Caco-2 (cell line): ENCODE measurements at regions not wholly inside any gene's neighbourhood (a gene's known extent, or its start where the extent isn't known, plus 50 kb on each side); places are given as distances from the start of the nearest gene placed in this dataset.

Experiments used
- BruUV-seq: library from RNA; stranded (reverse); fragments of 400-500 nt; replicated peaks from 2 replicates; lab custom pipeline; 2021; lab: Mats Ljungman, UMichigan
- CTCF ChIA-PET: fragments of 300-600 bp; sonication (Branson Sonifier 250); formaldehyde crosslinking; loops from one replicate; lab custom pipeline; 2022; ENCODE audit warnings: antibody characterized with exemption; lab: Charles Lee
- POLR2A ChIA-PET: fragments of 300-600 bp; sonication (Branson Sonifier 250); formaldehyde crosslinking; loops from one replicate; lab custom pipeline; 2022; ENCODE audit warnings: antibody characterized with exemption; lab: Charles Lee
- DNase-seq, 2 experiments: peaks; one replicate each; pipeline versions ENCODE4 v3.0.0 to v3.0.0-alpha.2; 2020 to 2022
- H3K27me3 ChIP-seq: replicated peaks from 2 replicates; pipeline ENCODE4 v1.6.0; 2011; ENCODE audit warnings: low read length; ENCODE audit not compliant: control insufficient read depth, insufficient read depth
- H3K36me3 ChIP-seq: 2 replicates; pipeline ENCODE4 v1.5.1; 2011; ENCODE audit warnings: low read length; ENCODE audit not compliant: control insufficient read depth, insufficient read depth
- H3K4me1 ChIP-seq: fragments of 250-450 bp; sonication (Bioruptor Pico); 2 replicates; pipeline ENCODE4 v1.5.1; 2020; ENCODE audit warnings: mild to moderate bottlenecking
- H3K4me3 ChIP-seq: 2 replicates; pipeline ENCODE4 v1.5.1; 2011; ENCODE audit warnings: low read depth, mild to moderate bottlenecking, control low read depth, low read length
- H3K9me3 ChIP-seq: fragments of 250-450 bp; sonication (Bioruptor Pico); 2 replicates; pipeline ENCODE4 v1.5.1; 2020; ENCODE audit warnings: mild to moderate bottlenecking, moderate library complexity
- H3K27ac Mint-ChIP-seq: one replicate; pipeline ENCODE4 v1.8.0; 2022; ENCODE audit warnings: mixed read lengths; ENCODE audit not compliant: unreplicated experiment
- H3K27me3 Mint-ChIP-seq: one replicate; pipeline ENCODE4 v1.8.0; 2022; ENCODE audit warnings: mixed read lengths; ENCODE audit not compliant: insufficient read depth, unreplicated experiment
- H3K36me3 Mint-ChIP-seq: one replicate; pipeline ENCODE4 v1.8.0; 2022; ENCODE audit warnings: mild to moderate bottlenecking, mixed read lengths; ENCODE audit not compliant: insufficient read depth, unreplicated experiment
- H3K4me1 Mint-ChIP-seq: one replicate; pipeline ENCODE4 v1.8.0; 2022; ENCODE audit warnings: low read depth, mixed read lengths; ENCODE audit not compliant: unreplicated experiment
- H3K4me3 Mint-ChIP-seq: one replicate; pipeline ENCODE4 v1.8.0; 2022; ENCODE audit warnings: mild to moderate bottlenecking, moderate library complexity, mixed read lengths; ENCODE audit not compliant: unreplicated experiment
- H3K9me3 Mint-ChIP-seq: one replicate; pipeline ENCODE4 v1.8.0; 2022; ENCODE audit warnings: mixed read lengths; ENCODE audit not compliant: unreplicated experiment
- CTCF ChIP-seq, 2 experiments: fragments of 200-600 bp in 1 of 2; IDR thresholded peaks; 1 replicate in 1 of 2; 2 replicates in 1 of 2; pipeline versions ENCODE4 v1.5.1 to v1.8.0; 2011 to 2022; ENCODE audit warnings: antibody characterized with exemption in 1 of 2, control low read depth in 1 of 2, inconsistent platforms in 1 of 2, low read depth in 1 of 2, low read length in 1 of 2, mild to moderate bottlenecking in 1 of 2, moderate library complexity in 1 of 2; ENCODE audit not compliant: insufficient read depth in 1 of 2, severe bottlenecking in 1 of 2, unreplicated experiment in 1 of 2
- intact Hi-C: fragments of 100-400 bp; cut with micrococcal nuclease; formaldehyde crosslinking; loops from one replicate; pipeline ENCODE4 v1.10.0; 2022; ENCODE audit not compliant: unreplicated experiment

- 0 out of 2 replicates have a peak, but pooled peaks cover 14% of the 10 kb centered on the region for H3K9me3 ChIP-seq
- BruUV-seq = no TSS peak
- H3K4me3 Mint-ChIP-seq = peak overlapping the region; percentile 4
- TF ChIP-seq CTCF (IDR thresholded peaks at IDR 0.05; ENCODE audit: insufficient read depth in 1 of 2, low read depth in 1 of 2, low read length in 1 of 2, severe bottlenecking in 1 of 2, unreplicated experiment in 1 of 2) = no peak
- no peaks in the 10 kb centered on the region for H3K36me3 ChIP-seq
- ChIA-PET CTCF (interaction anchor here (1.1 to 3.9 kb wide), 3 partner anchors 27 to 144 kb away, joined by 4 to 18 read pairs (median 4); no protein-coding TSS in a partner anchor), POLR2A (no interaction called here)
- DNase-seq = no peak
- no peaks in the 10 kb centered on the region for H3K4me1 Mint-ChIP-seq
- peaks cover 6% of the 10 kb centered on the region for H3K27me3 Mint-ChIP-seq
- H3K9me3 Mint-ChIP-seq = peaks cover 3% of the 10 kb centered on the region
- no peak overlapping the region for H3K4me3 ChIP-seq
- no peak overlapping the region for H3K27ac Mint-ChIP-seq
- no peaks in the 10 kb centered on the region for H3K27me3 ChIP-seq
- H3K4me1 ChIP-seq = 0 out of 2 replicates have a peak, but pooled peaks cover 3% of the 10 kb centered on the region
- intact Hi-C loops = loop anchor here (10.0 kb wide), 1 partner anchor 224 kb away; no protein-coding TSS in a partner anchor
- H3K36me3 Mint-ChIP-seq = no peaks in the 10 kb centered on the region
Measured at GRCh38 chr17:27380551-27380950, 75.7 kb upstream of the KSR1 start.

GRCh38 chr17:27381007-27381501 is 75.2 kb upstream of the KSR1 start:
- Histone ChIP-seq H3K4me3 (no peak overlapping the region), H3K36me3 (no peaks in the 10 kb centered on the region), H3K27me3 (no peaks in the 10 kb centered on the region), H3K9me3 (0 out of 2 replicates have a peak, but pooled peaks cover 14% of the 10 kb centered on the region), H3K4me1 (0 out of 2 replicates have a peak, but pooled peaks cover 3% of the 10 kb centered on the region)
- DNase-seq = peak; percentile 77 to 82
- Mint-ChIP-seq H3K9me3 (no peaks in the 10 kb centered on the region), H3K4me1 (no peaks in the 10 kb centered on the region), H3K27ac (no peak overlapping the region), H3K36me3 (no peaks in the 10 kb centered on the region), H3K4me3 (no peak overlapping the region), H3K27me3 (peaks cover 4% of the 10 kb centered on the region)
- CTCF ChIA-PET = interaction anchor here (3.9 kb wide), 1 partner anchor 144 kb away, joined by 18 read pairs; no protein-coding TSS in a partner anchor
- no TSS peak for BruUV-seq
- POLR2A ChIA-PET = no interaction called here
- TF ChIP-seq CTCF (IDR thresholded peaks at IDR 0.05; ENCODE audit: insufficient read depth in 1 of 2, low read depth in 1 of 2, low read length in 1 of 2, severe bottlenecking in 1 of 2, unreplicated experiment in 1 of 2) = peak; percentile 93 to 94
- intact Hi-C loops = loop anchor here (1.0 to 10.0 kb wide), 2 partner anchors 145 to 224 kb away; no protein-coding TSS in a partner anchor

- no peak for TF ChIP-seq CTCF (IDR thresholded peaks at IDR 0.05; ENCODE audit: insufficient read depth in 1 of 2, low read depth in 1 of 2, low read length in 1 of 2, severe bottlenecking in 1 of 2, unreplicated experiment in 1 of 2)
- H3K4me3 Mint-ChIP-seq = no peak overlapping the region
- BruUV-seq = no TSS peak
- Histone ChIP-seq H3K9me3 (0 out of 2 replicates have a peak, but pooled peaks cover 7% of the 10 kb centered on the region), H3K4me1 (0 out of 2 replicates have a peak, but pooled peaks cover 3% of the 10 kb centered on the region), H3K4me3 (no peak overlapping the region), H3K27me3 (no peaks in the 10 kb centered on the region), H3K36me3 (no peaks in the 10 kb centered on the region)
- no peak overlapping the region for H3K27ac Mint-ChIP-seq
- H3K9me3 Mint-ChIP-seq = no peaks in the 10 kb centered on the region
- ChIA-PET POLR2A (no interaction called here), CTCF (interaction anchor here (0.6 to 3.9 kb wide), 4 partner anchors 10 to 145 kb away, joined by 3 to 18 read pairs (median 4); no protein-coding TSS in a partner anchor)
- H3K27me3 Mint-ChIP-seq = peaks cover 4% of the 10 kb centered on the region
- intact Hi-C loops = loop anchor here (10.0 kb wide), 1 partner anchor 223 kb away; no protein-coding TSS in a partner anchor
- H3K4me1 Mint-ChIP-seq = no peaks in the 10 kb centered on the region
- no peak for DNase-seq
- H3K36me3 Mint-ChIP-seq = no peaks in the 10 kb centered on the region
Measured at GRCh38 chr17:27382025-27382424, 74.2 kb upstream of the KSR1 start.
